H1 (cell line): ENCODE measurements at regions not wholly inside any gene's neighbourhood (a gene's known extent, or its start where the extent isn't known, plus 50 kb on each side); places are given as distances from the start of the nearest gene placed in this dataset.

ENCODE experiments used
- CTCF ChIA-PET: fragments of 300-600 bp; sonication (Branson Sonifier 250); formaldehyde crosslinking; loops from one replicate; lab custom pipeline; 2021; ENCODE audit not compliant: partially characterized antibody; lab: Charles Lee
- POLR2A ChIA-PET: fragments of 300-600 bp; sonication (Branson Sonifier 250); formaldehyde crosslinking; loops from one replicate; lab custom pipeline; 2021; ENCODE audit warnings: inconsistent platforms; ENCODE audit not compliant: partially characterized antibody; lab: Charles Lee
- DNase-seq, 2 experiments: peaks; one replicate each; pipeline versions ENCODE4 v3.0.0 to v3.0.0-alpha.2; 2010 to 2022; ENCODE audit warnings: low spot score in 2 of 2, low read depth in 1 of 2, mixed read lengths in 1 of 2
- FAIRE-seq: peaks from 2 replicates; lab custom pipeline; 2011; peaks lifted over from hg19 to GRCh38; lab: Jason Lieb, UNC
- H2AFZ ChIP-seq: 2 replicates; pipeline ENCODE4 v1.8.1; 2012; ENCODE audit warnings: low read length, inconsistent platforms
- H2AK5ac ChIP-seq: 2 replicates; pipeline ENCODE4 v1.6.1; 2013; ENCODE audit warnings: low read depth, low read length
- H2BK120ac ChIP-seq: replicated peaks from 2 replicates; pipeline ENCODE3; 2013; ENCODE audit warnings: low read depth, low read length, inconsistent platforms
- H2BK12ac ChIP-seq: 2 replicates; pipeline ENCODE4 v1.6.1; 2013; ENCODE audit warnings: low read depth, low read length
- H2BK15ac ChIP-seq: 2 replicates; pipeline ENCODE4 v1.6.1; 2013; ENCODE audit warnings: low read length
- H2BK20ac ChIP-seq: 2 replicates; pipeline ENCODE4 v1.6.1; 2013; ENCODE audit warnings: low read length
- H2BK5ac ChIP-seq: 2 replicates; pipeline ENCODE4 v1.6.1; 2013; ENCODE audit warnings: low read depth, low read length
- H3K14ac ChIP-seq: 2 replicates; pipeline ENCODE4 v1.6.1; 2013; ENCODE audit warnings: inconsistent platforms; ENCODE audit not compliant: insufficient read length
- H3K18ac ChIP-seq: 2 replicates; pipeline ENCODE4 v1.6.1; 2013; ENCODE audit warnings: low read length; ENCODE audit errors: extremely low read depth
- H3K23ac ChIP-seq: 2 replicates; pipeline ENCODE4 v1.6.1; 2013; ENCODE audit warnings: inconsistent platforms; ENCODE audit not compliant: insufficient read length
- H3K23me2 ChIP-seq: 2 replicates; pipeline ENCODE4 v1.6.1; 2013; ENCODE audit warnings: low read depth, low read length
- H3K27ac ChIP-seq: 2 replicates; pipeline ENCODE4 v1.6.1; 2011; ENCODE audit warnings: low read depth, low read length, inconsistent platforms
- H3K27me3 ChIP-seq, 4 experiments: replicated peaks in 1 of 4; 1 replicate in 1 of 4; 2 replicates in 3 of 4; pipeline versions ENCODE4 v1.6.1 to v1.8.1; 2011 to 2013; ENCODE audit warnings: low read length in 3 of 4, mild to moderate bottlenecking in 3 of 4, inconsistent platforms in 2 of 4, mixed read lengths in 2 of 4, moderate library complexity in 1 of 4; ENCODE audit not compliant: control insufficient read depth in 3 of 4, insufficient read depth in 3 of 4; ENCODE audit errors: extremely low read depth in 1 of 4
- H3K36me3 ChIP-seq, 4 experiments: 2 replicates each; pipeline versions ENCODE4 v1.6.1 to v1.8.1; 2011 to 2013; ENCODE audit warnings: mild to moderate bottlenecking in 4 of 4, low read length in 3 of 4, moderate library complexity in 2 of 4, control low read depth in 1 of 4, inconsistent platforms in 1 of 4; ENCODE audit not compliant: insufficient read depth in 4 of 4, control insufficient read depth in 2 of 4
- H3K4ac ChIP-seq: replicated peaks from 2 replicates; pipeline ENCODE3; 2013; ENCODE audit warnings: low read length, low read depth, mixed read lengths, inconsistent platforms; ENCODE audit not compliant: insufficient read length
- H3K4me1 ChIP-seq, 4 experiments: replicated peaks in 1 of 4; 1 replicate in 1 of 4; 2 replicates in 3 of 4; pipeline versions ENCODE4 v1.6.1 to v1.8.1; 2011 to 2013; ENCODE audit warnings: low read length in 3 of 4, inconsistent platforms in 2 of 4, mixed read lengths in 1 of 4; ENCODE audit not compliant: insufficient read depth in 4 of 4, control insufficient read depth in 3 of 4
- H3K4me2 ChIP-seq, 2 experiments: 2 replicates each; pipeline versions ENCODE4 v1.6.1 to v1.8.1; 2011 to 2013; ENCODE audit warnings: low read depth in 2 of 2, low read length in 2 of 2, control low read depth in 1 of 2, inconsistent platforms in 1 of 2, mild to moderate bottlenecking in 1 of 2; ENCODE audit not compliant: insufficient read depth in 1 of 2
- H3K4me3 ChIP-seq, 4 experiments: fragments of 200-600, 300-600 bp in 1 of 4; sonication (generic), shearing (Covaris generic), sonication (Bioruptor Twin) in 1 of 4; 2 replicates each; pipeline versions ENCODE4 v1.5.1 to v1.8.1; 2011 to 2016; ENCODE audit warnings: low read length in 4 of 4, low read depth in 3 of 4, control low read depth in 2 of 4, inconsistent platforms in 2 of 4, mild to moderate bottlenecking in 2 of 4, mixed read lengths in 1 of 4, moderate library complexity in 1 of 4; ENCODE audit not compliant: insufficient read depth in 2 of 4; ENCODE audit errors: extremely low read depth in 1 of 4
- H3K56ac ChIP-seq: replicated peaks from 2 replicates; pipeline ENCODE3; 2013; ENCODE audit warnings: low read depth, mild to moderate bottlenecking, mixed read lengths, low read length, inconsistent platforms; ENCODE audit not compliant: insufficient read length
- H3K79me1 ChIP-seq: 2 replicates; pipeline ENCODE4 v1.6.1; 2013; ENCODE audit warnings: low read depth, low read length, control low read depth
- H3K79me2 ChIP-seq, 2 experiments: 2 replicates each; pipeline versions ENCODE4 v1.6.1 to v1.8.1; 2012 to 2013; ENCODE audit warnings: low read length in 2 of 2, mild to moderate bottlenecking in 2 of 2, inconsistent platforms in 1 of 2; ENCODE audit not compliant: insufficient read depth in 2 of 2, control insufficient read depth in 1 of 2
- H3K9ac ChIP-seq, 4 experiments: replicated peaks in 1 of 4; 1 replicate in 1 of 4; 2 replicates in 3 of 4; pipeline versions ENCODE4 v1.6.1 to v1.8.1; 2011 to 2013; ENCODE audit warnings: low read depth in 3 of 4, low read length in 3 of 4, control low read depth in 2 of 4, mild to moderate bottlenecking in 2 of 4, moderate library complexity in 2 of 4, inconsistent platforms in 1 of 4; ENCODE audit errors: extremely low read depth in 1 of 4
- H3K9me3 ChIP-seq, 2 experiments: 2 replicates each; pipeline versions ENCODE4 v1.6.1 to v1.8.1; 2012 to 2013; ENCODE audit warnings: mild to moderate bottlenecking in 2 of 2, moderate library complexity in 2 of 2, control low read depth in 1 of 2, inconsistent platforms in 1 of 2, low read depth in 1 of 2, low read length in 1 of 2, mixed read lengths in 1 of 2; ENCODE audit not compliant: insufficient read depth in 2 of 2
- H4K20me1 ChIP-seq, 2 experiments: replicated peaks in 1 of 2; 2 replicates each; pipeline versions ENCODE3 to v1.8.1; 2011 to 2013; ENCODE audit warnings: inconsistent platforms in 2 of 2, low read length in 2 of 2, mild to moderate bottlenecking in 1 of 2; ENCODE audit not compliant: insufficient read depth in 2 of 2, control insufficient read depth in 1 of 2
- H4K5ac ChIP-seq: 2 replicates; pipeline ENCODE4 v1.6.1; 2013; ENCODE audit warnings: low read length, low read depth, mixed read lengths, inconsistent platforms; ENCODE audit not compliant: insufficient read length
- H4K8ac ChIP-seq: 2 replicates; pipeline ENCODE4 v1.8.0; 2013; ENCODE audit warnings: mild to moderate bottlenecking, moderate library complexity, low read length, inconsistent platforms; ENCODE audit not compliant: insufficient read depth; ENCODE audit errors: extremely low read depth
- H4K91ac ChIP-seq: replicated peaks from 2 replicates; pipeline ENCODE3; 2013; ENCODE audit warnings: low read length, mixed read lengths, inconsistent platforms; ENCODE audit not compliant: insufficient read length
- ATF3 ChIP-seq: IDR thresholded peaks from 2 replicates; pipeline ENCODE4 v1.6.1; 2011; ENCODE audit warnings: low read depth, mild to moderate bottlenecking, low read length; ENCODE audit not compliant: insufficient read depth
- BCL11A ChIP-seq, 2 experiments: IDR thresholded peaks; one replicate each; pipeline ENCODE4 v1.6.1; 2011; ENCODE audit warnings: low read depth in 2 of 2, low read length in 2 of 2, mild to moderate bottlenecking in 2 of 2
- CEBPB ChIP-seq: IDR thresholded peaks from 2 replicates; pipeline ENCODE4 v1.6.1; 2012; ENCODE audit warnings: low read depth, low read length
- EGR1 ChIP-seq: IDR thresholded peaks from 2 replicates; pipeline ENCODE4 v1.6.1; 2011; ENCODE audit warnings: low read depth, low read length, borderline replicate concordance
- FOSL1 ChIP-seq: IDR thresholded peaks from 2 replicates; pipeline ENCODE4 v1.6.1; 2011; ENCODE audit warnings: mild to moderate bottlenecking, low read depth, low read length, moderate library complexity; ENCODE audit not compliant: insufficient read depth
- GTF2F1 ChIP-seq: IDR thresholded peaks from 2 replicates; pipeline ENCODE4 v1.6.1; 2012; ENCODE audit warnings: low read depth, low read length, improper control_type of control experiment, borderline replicate concordance
- JUND ChIP-seq: IDR thresholded peaks from 2 replicates; pipeline ENCODE4 v1.6.1; 2011; ENCODE audit warnings: mild to moderate bottlenecking, improper control_type of control experiment, low read length
- PHF8 ChIP-seq: fragments of 200-600 bp; sonication (generic); conservative IDR thresholded peaks from 2 replicates; pipeline ENCODE4 v1.7.1; 2012; ENCODE audit warnings: low read depth, mild to moderate bottlenecking, inconsistent platforms, low read length, moderate library complexity
- POU5F1 ChIP-seq: IDR thresholded peaks from 2 replicates; pipeline ENCODE4 v1.6.1; 2011; ENCODE audit warnings: low read depth, mild to moderate bottlenecking, low read length, moderate library complexity
- SIRT6 ChIP-seq: IDR thresholded peaks from one replicate; pipeline ENCODE4 v1.7.1; 2012; ENCODE audit warnings: low read length, inconsistent platforms
- SP4 ChIP-seq: IDR thresholded peaks from 2 replicates; pipeline ENCODE4 v1.6.1; 2012; ENCODE audit warnings: low read length, inconsistent platforms
- SRF ChIP-seq: IDR thresholded peaks from 2 replicates; pipeline ENCODE4 v1.6.1; 2011; ENCODE audit warnings: mild to moderate bottlenecking, low read depth, low read length, moderate library complexity
- TAF7 ChIP-seq: optimal IDR thresholded peaks from 2 replicates; pipeline ENCODE3; 2011; ENCODE audit warnings: low read depth, mild to moderate bottlenecking, inconsistent platforms, low read length, moderate library complexity, borderline replicate concordance
- TBP ChIP-seq: IDR thresholded peaks from 2 replicates; pipeline ENCODE4 v1.6.1; 2011; ENCODE audit warnings: low read depth, low read length, improper control_type of control experiment
- TCF12 ChIP-seq: IDR thresholded peaks from 2 replicates; pipeline ENCODE4 v1.6.1; 2011; ENCODE audit warnings: low read depth, mild to moderate bottlenecking, low read length
- whole genome bisulfite sequencing, 2 experiments: shearing (Covaris generic) in 1 of 2; methylation state at CpG; one replicate each; pipeline versions ENCODE4 v1.1.6 to v1.1.7; 2013 to 2015; ENCODE audit warnings: low lambda C conversion rate in 2 of 2, mixed read lengths in 2 of 2, inconsistent platforms in 1 of 2, low coverage in 1 of 2, missing lambda C conversion rate in 1 of 2; ENCODE audit not compliant: insufficient replicate concordance in 2 of 2, insufficient coverage in 1 of 2, insufficient read length in 1 of 2; ENCODE audit errors: extremely low coverage in 1 of 2, missing lambda C conversion rate in 1 of 2; 5-methylcytosine and 5-hydroxymethylcytosine counted together

DNA sequence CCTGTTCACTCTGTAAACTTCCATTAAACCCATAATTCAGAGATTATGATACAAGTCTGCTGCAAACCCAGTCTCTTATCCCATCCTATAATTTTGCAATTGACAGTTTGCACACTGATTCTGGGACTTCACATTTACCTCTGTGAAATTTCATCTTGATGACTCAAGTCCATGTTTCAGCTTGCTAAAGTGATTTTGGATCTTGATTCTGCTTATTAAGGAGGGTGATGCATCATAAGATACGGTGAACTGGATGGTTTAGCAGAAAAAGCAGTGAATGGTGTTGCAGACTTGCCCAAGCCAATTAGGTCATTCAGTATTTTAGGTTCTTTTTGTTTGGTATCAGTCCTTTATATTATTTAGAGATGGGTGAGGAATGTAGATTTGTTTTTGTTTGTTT, 125.5 kb upstream of the PODXL start:
- Histone ChIP-seq H3K23ac (no peak overlapping the region), H3K36me3 (no peaks in the 10 kb centered on the region), H3K79me2 (no peaks in the 10 kb centered on the region), H3K79me1 (no peaks in the 10 kb centered on the region), H3K4ac (no peak overlapping the region), H4K91ac (no peak overlapping the region), H3K18ac (no peak overlapping the region), H3K14ac (no peak overlapping the region), H2BK5ac (no peak overlapping the region), H3K27ac (no peak overlapping the region), H4K5ac (no peak overlapping the region), H2BK20ac (no peak overlapping the region), H3K9ac (no peak overlapping the region), H4K20me1 (no peaks in the 10 kb centered on the region), H3K9me3 (no peaks in the 10 kb centered on the region), H2BK15ac (no peak overlapping the region), H4K8ac (no peak overlapping the region), H2BK120ac (no peak overlapping the region), H3K4me1 (no peaks in the 10 kb centered on the region), H3K4me2 (no peak overlapping the region), H3K27me3 (no peaks in the 10 kb centered on the region), H2BK12ac (no peak overlapping the region), H3K23me2 (peaks cover 2% of the 10 kb centered on the region; the same call in 1 of the 2 replicates), H2AFZ (no peak overlapping the region), H3K56ac (no peak overlapping the region), H2AK5ac (no peak overlapping the region), H3K4me3 (no peak overlapping the region)
- POLR2A ChIA-PET, result no interaction called here
- WGBS, 2 experiments, result 87% methylated on average over 1 of the region's 1 CpG; no CpG with 5 or more reads in 1 of the 2 experiments
- FAIRE-seq, result no peak
- DNase-seq, result no peak
- CTCF ChIA-PET, result interaction anchor here (0.7 to 2.6 kb wide), 3 partner anchors 9 to 263 kb away, joined by 3 to 10 read pairs (median 4); no protein-coding TSS in a partner anchor
- no peak for TF ChIP-seq EGR1
- TF ChIP-seq TBP, result no peak
- TF ChIP-seq BCL11A (IDR thresholded peaks at IDR 0.05; ENCODE audit: low read depth in 2 of 2, low read length in 2 of 2), result no peak
- no peak for TF ChIP-seq SP4
- no peak for TF ChIP-seq JUND
- no peak for TF ChIP-seq ATF3
- TF ChIP-seq GTF2F1, result no peak
- no peak for TF ChIP-seq PHF8
- TF ChIP-seq TCF12, result no peak
- no peak for TF ChIP-seq FOSL1
- no peak for TF ChIP-seq TAF7
- TF ChIP-seq SIRT6, result no peak
- no peak for TF ChIP-seq SRF
- TF ChIP-seq POU5F1, result no peak
- no peak for TF ChIP-seq CEBPB
